MV-4-11 (cell line): ENCODE measurements at regions not wholly inside any gene's neighbourhood (a gene's known extent, or its start where the extent isn't known, plus 50 kb on each side); places are given as distances from the start of the nearest gene placed in this dataset.
"Not testable (repeated sequence)": the region's sequence is repeated elsewhere in the genome, so short reads cannot be mapped to it uniquely, and the experiment has no call there.

Experiments
- DNase-seq: peaks from one replicate; lab custom pipeline; 2025; lab: John Stamatoyannopoulos, UW

DNA sequence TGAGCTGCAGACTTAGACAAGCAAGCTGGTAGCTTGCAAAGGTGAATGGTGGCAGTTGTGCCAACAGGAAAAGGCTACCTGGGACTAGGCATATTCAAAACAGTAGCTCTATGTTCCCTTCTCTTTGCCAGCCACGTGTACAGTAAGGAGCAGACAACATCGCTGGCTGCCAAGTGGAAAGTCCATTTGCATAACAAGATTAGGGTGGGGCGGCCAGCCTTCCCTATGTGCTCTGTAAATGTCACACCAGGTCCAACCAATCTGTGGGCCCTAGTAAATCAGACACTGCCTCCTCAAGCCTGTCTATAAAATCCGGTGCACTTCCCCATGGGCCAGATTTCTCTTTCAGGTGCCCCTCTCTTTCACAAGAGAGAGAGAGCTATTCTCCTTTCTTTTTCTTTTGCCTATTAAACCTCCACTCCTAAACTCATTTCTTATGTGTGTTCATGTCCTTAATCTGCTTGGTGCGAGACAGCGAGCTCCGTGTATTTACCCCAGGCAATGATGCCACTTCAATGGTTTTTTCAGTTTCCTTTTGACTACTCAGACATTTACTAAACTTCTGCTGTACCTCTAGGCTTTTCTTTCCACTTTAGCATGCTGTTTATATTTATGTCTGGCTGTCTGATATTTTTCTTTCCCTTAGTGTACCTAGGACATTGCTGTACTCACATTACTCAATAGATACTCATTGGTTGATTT is 297.4 kb upstream of the GCFC2 start:
- no peak for DNase-seq

DNA sequence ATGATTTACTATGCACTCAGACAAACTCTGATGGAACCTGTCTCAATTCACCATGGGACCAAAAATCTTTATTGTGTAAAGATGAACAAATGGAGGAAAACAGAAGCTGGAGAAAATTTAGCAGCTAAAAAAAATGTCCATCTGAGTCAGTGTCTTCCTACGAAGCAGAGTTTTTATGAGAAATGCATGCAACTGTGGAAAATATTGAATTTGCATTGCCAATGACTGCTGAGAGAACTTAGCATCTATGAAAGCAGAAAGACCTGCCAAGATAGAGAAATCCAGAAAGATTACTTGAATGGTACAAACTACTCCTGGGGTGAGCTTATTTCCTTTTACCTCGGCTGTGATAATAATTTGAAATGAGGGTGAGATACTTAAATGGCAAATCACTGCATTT is 289.7 kb upstream of the GCFC2 start:
- DNase-seq: no peak

DNA sequence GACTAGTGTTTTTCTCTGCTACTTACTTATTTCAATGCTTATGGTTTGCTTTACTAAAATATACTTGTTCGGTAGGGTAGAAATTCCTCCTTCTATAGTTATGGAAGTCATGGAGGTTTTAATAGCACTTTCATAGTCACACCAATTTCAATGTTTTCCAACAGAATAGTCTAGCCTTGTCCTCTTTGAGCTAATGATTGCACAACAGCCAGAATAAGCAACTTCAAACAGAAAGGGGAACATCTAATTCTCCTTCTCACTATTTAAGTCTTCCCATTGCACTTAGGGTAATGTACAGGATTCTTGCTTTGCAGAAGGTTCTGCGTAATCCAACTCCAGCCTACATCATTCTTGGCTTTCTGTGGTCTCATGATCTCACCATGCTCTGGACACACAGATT is 287.7 kb upstream of the GCFC2 start:
- peak; percentile 87 for DNase-seq

DNA sequence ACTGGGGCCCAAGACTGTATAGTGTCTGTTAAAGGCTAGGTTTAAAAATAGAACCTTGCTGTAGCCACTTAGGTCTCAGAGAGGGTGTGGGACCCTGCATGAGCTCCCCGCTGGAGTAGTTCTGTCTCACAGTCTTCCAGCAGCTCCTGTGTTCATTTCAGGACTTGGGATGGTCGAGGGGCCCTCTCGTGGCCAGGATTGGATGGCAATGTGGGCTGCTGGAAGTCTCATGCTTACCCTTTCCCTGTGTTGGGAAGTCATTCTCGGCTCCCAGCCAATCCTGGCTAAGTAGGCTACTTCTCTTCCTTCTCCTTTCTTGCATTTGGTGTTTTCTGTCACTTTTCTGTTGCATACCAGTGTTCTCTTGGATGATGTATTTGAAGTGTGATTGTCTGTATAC is 284.0 kb upstream of the GCFC2 start:
- no peak for DNase-seq

DNA sequence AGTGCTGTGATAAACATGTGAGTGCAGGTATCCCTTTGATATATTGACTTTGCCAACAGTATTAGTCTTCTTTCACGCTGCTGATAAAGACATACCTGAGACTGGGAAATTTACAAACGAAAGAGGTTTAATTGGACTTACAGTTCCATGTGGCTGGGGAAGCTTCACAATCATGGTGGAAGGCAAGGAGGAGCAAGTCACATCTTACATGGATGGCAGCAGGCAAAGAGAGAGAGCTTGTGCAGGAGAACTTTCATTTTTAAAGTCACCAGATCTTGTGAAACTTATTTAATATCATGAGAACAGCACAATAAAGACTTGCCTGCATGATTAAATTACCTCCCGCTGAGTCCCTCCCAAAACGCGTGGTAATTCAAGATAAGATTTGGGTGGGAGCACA is 277.9 kb upstream of the GCFC2 start:
- not testable (repeated sequence) for DNase-seq

DNA sequence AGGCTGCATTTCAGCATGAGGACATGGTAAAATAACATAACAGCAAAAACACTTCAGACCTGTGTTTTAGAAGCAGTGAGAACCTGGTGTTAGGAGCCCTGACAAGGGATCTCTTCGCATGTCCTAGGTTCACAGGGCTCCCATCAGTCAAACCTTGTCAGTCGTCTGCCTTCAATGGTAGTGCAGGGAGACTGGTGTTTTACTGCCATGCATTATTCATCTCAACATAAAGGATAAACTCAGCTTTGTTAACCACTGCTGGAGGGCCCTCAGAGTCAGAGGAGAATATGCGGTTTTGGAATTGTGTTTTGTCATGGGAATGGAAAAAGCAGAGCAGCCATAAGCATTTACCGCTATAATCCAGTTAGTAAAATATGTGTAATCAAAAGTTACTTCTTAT is 275.9 kb upstream of the GCFC2 start:
- no peak for DNase-seq

DNA sequence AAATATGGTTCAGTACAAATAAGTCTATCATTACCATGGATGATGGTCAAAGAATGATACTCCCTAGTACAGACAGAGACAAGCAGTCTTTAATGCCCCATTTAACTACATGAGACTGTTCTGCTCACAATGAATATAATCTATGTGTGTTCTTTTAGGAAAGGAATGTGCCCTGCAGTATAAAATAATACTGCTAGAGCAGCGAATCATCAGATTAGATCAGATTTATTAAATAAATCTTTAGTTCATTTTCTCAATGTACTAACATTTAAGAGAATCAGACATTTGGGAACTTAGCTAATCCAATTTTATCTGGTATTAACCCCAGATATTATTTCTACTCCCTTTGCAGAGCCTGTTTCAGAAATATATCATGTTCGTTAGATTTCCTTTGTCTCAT is 272.0 kb upstream of the GCFC2 start:
- no peak for DNase-seq

DNA sequence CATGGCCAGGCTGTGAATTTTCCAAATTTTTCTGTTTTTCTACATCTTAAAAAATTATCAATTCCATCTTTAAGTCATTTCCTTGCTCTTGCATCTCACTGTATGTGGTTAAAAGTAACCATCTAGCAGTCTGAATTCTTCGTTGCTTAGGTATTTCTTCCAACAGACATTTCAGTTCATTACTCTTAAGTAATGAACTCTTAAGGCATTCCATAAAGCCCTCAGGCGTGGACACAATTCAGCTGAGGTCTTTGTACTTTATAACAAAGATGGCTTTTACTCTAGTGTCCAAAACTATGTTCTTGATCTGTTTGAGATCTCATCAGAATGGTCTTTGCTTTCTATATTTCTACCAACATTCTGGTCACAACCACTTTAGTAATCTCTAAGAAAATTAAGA is 253.9 kb upstream of the GCFC2 start:
- DNase-seq: no peak

DNA sequence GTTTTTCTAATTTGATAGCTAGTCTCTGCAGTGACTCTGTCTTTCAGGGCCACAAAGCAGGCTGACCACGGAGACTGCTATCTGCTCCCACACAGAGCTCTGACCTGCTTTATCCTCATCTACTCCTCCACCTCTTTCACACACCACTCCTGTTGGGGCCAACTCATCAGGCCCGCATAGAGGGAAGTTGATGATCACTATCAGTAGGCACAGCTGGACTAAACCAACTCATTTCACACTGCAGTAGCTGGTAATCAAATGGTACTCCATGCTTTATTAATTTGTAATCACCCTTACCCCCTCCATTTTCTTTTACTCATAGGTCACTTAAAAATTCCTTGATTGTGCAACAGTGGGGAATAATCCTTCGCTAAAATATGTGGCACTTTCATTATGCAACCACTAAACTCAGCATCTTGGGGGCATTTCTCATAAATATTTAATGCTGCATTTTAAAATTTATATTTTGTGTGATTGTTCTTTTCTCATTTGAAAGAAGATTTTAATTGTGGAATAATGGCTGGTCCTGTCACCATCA is 249.8 kb upstream of the GCFC2 start:
- no peak for DNase-seq

DNA sequence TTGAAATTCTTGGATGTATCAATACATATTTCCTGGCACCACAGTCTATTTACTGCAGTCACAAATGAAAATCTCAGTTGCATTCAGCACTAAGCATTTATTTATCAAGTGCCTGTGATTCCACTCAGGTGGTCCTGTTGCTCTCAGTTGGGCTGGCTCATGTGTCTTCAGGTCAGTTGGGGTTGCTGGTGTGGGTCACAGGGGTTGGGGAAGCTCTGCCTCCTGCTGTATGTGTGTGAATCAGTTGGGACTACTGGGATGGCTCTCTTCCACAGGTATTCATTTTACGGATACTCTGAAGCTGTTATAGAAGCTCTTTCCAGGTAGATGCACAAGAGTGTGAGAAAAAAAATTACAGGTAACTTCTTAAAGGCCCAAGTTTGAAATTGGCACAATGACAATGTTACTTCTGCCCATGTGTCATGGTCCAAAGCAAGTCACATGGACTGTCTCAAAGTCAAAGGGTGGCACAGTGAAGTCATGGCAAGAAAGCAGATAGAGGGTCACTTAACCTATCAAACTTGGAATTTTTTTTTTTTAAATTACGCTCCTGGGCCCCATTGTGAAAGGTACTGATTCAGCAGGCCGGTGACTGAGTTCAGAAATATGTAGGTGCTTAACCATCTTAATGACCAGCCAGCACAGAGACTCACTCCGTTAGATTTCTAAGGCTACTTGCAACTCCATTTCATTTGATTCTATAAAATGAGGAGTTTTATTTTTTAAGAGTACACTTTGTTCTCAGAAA is 249.2 kb upstream of the GCFC2 start:
- DNase-seq: no peak

DNA sequence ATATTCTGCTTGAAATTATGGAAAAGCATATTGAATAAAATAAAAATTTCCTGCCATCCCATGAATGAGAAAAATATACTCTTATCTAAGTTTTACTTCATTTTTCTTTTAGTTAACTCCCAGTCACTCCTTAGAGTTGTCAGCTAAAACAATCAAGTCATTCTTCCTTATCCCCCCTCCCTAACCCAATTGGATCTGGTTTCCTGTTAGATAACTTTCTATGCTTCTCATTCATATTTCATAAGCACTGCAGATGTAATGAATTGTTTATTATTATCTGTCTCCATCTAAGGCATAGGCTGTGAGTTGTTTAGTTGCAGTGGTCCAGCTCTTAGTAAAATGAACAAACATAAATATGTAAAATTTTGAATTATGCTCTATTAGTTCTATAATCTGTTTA is 244.0 kb upstream of the GCFC2 start:
- no peak for DNase-seq

DNA sequence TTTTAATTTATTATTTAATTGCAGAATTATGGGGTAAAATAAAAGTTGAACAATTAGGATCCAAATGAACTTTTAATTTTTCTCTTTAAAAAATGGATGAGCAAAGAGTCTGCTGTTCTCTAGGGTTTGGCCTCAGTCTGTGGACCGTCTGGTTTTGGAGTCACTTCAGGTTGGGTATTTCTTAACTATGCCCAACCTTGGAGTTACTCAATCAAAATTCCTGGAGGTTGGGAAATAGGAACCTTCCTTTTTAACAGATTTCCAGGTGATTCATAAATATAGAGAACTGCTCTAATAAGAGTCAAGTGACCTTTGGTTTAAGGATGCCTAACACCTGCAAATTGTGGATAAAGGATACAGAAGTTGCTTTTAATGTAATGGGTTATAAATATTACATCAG is 241.5 kb upstream of the GCFC2 start:
- no peak for DNase-seq

DNA sequence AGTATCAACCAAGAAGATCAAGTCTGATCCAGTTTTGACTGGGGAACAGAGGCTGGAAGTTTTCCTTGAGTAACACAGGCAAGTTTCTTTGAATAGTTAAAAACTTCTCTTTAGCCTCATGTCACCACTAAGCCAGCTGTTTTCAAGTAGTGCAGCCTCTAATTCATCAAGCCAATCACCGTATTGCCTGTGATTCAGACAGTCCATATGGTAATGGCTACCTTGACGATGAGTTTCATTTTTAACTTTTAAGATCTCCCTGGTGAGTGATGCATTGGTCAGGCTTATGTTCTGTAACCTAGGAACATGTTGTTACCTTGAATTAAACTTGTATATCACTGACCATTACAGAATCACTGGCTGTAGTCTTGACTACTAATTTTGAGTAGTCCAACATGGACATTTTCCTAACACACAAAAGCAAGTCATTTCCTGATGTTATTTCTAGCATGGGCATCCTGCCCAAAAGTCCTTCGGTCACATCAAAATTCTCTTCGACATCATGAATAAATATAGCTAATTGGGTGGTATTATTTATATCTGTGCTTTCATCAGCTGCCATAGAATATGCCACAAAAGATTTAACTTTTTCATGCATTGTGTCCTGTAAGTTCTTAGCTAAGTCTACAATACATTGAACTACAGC is 238.8 kb upstream of the GCFC2 start:
- no peak for DNase-seq

DNA sequence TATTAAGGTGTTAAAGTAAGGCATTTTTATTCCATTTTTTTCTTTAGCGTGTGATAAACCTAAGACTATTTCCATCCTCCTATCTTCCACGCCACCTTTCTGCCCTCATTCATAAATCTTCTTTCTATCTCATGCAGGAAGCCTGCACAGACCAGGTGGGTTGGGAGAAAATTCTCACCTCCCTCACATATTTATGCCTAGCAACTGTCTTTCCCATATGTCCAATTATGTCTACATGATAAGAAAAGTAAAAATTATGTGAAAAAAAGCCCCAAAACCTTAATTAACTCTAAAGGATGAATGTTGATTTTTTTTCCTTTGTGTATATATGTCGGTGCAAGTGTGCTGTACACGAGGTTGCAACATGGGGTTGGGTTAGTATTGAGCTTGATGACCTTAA is 225.6 kb upstream of the GCFC2 start:
- DNase-seq: no peak

DNA sequence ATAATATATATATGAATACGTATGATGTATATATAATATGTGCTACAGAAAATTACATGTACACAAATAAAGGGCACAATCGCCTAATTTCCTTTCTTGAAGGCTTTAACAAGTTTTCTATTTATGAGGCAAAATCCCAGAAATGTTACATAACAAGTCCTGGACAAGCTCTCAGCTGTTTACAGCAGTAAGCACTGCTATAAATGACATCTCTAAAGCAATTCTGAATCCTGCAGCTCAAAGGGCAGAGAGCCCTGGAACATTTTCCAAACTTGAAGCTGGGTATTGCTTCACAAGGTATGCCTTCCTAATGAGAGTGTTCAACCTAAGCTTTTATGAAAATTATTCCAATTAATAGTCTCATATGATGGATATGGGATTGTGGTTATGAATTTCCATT is 222.3 kb upstream of the GCFC2 start:
- DNase-seq: no peak

DNA sequence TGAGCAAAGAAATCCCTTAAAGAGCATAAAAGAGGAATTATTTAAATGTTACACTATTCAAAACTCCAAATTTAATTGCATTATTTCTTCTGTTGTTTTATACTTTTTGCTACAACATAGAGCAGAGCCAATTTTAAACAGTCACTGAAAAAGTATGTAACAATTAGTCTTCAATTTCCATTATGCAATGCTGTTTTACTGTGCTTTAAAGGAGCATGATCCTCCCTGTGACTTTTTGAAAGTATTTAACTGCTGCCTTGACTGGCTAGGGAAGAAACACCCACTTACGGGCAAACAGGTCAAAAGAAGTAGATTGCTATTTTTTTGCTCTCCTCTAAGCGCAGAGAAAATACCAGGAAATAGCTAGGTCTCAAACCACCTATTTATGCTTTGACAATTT is 217.4 kb upstream of the GCFC2 start:
- DNase-seq: no peak

DNA sequence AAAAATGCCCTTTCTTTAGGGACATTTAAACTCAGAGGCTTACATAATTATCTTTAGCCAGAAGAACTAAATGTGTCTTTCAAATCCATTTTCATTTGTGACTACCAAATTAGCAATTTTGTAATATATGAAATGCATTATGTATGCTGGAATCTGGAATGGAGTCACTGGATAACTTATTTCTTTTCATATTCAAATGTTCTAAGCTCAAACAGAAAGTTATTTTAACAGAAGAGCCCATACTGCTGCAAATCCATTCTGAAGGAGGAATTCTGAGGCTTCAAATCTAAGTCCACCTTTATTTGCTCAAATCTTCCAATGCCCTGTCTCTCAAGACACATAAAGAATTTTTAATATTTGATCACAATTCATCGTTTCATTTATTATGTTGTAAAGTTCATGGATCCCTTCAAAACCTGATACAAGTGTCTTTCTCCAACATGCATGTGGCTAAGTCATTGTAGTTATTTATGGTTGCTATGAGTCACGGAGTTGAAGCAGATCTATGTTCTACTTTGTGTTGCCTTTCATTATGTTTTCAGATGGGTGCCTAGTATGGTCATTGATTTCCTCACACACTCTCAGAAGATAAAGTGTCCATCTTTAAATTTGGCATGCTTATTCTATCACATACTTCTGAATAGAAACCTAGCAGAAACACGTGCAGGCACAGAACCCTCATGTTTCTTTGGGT is 214.8 kb upstream of the GCFC2 start:
- no peak for DNase-seq

DNA sequence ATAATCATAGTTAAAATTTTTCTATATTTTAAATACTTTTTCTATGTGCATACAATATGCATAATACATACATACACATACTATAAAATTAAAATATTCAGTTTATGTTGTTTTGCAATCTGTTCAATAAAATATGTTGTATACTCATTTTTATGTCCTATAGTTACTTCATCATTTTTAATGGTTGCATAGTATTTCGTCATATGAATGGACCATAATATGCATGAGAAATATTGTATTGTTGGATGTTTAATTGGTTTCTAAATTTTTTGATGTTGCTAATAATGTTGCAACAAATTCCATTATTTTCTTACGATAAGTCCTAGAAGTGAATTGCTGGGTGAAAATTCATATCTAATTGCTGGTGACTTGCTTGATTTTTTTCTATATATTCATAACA is 211.5 kb upstream of the GCFC2 start:
- DNase-seq: no peak

DNA sequence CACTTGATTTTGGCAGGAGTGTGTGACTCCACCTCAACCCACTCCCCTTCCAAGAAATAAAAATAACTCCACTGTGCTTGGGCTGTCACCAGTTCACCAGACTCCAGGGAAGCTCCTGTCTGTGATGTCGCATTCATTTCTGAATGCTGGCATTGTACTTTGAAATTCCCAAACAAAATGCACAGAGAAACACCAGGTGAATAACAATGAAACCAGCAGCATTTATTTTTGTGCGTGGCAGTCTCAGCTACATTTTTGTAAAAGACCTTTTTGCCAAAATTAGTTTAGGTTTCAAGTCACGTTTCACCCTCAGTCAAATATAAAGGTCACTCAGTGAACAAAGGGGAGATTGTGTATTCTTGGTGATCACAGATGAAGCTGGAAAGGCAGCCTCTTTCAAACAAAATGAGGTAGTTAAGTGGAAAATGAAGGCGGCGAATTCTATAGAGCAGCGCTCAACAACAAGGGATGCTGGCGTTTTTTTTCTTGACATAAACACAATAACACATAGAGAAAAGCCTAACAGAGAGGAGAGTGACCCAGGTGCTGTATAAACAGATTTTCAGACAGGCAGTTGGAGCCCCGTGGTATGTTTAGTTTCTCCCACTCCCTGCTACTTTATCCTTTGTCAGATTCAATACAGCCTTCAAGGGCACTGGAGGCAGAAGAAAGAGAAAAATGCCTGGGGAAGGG is 210.3 kb upstream of the GCFC2 start:
- DNase-seq: no peak

DNA sequence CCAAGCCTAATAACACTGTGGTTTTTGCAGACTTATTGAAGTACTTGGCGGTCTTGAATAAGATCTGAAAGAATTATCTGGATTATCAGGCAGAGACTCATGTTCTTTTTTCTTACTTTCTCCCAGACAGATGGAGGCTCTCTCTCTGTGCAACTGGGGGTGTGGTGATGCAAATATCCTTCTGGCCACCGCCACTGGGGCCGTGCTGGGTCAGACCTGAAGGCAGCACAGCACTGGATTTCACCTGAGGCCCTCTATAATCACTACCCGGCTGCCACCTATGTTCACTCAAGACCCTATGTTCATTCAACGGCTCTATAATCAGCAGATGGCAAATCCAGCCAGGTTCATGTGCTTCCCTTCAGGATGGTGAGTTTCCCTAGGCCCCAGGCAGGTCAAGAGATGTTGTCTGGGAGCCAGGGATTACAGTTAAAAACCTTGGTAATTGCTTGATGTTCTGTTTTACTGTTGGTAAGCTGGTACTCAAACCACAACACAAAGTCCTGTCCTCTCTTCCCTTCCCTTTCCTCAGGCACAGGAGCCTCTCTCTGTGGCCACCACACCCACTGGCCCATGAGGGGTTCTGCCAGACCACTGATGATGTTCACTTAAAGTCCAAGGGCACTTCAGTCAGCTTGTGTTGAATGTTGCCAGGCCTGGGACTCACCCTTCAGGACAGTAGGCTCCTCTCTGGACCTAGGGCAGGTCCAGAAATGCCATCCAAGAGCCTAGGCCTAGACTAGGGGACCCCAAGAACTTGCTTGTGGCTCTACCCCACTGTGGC is 205.3 kb upstream of the GCFC2 start:
- no peak for DNase-seq

DNA sequence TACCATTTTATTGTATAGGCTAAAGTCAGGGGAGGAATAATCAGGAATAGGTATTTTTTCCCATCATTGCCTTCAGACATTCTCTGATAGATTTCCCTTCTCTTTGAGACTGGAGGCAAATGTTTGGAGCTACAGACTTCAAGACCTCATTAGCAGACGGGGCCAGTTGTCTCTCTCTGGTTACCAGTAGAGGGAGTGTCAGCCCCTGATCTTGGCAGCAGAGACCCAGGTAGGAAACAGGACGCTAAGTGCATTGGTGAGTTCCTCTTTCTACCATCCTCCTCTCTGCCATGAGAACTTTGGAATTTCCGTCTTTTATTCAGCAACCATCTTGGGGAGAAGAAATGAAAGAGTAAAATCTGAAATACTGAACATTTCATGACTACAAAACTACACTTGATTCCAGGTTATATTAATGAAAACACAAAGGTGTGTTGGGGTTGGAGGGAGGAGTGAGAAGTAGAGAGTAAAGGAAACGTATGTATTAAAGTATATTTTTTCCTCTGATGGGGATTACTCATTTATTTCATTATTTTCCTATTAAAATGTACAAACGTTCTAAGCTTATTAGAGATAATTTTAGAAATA is 186.2 kb upstream of the GCFC2 start:
- DNase-seq: peak; percentile 48
